Activated CD4-positive, alpha-beta T cell treated with anti-CD3 and anti-CD28 coated beads for 36 hours (primary cell): ENCODE measurements at regions not wholly inside any gene's neighbourhood (a gene's known extent, or its start where the extent isn't known, plus 50 kb on each side); places are given as distances from the start of the nearest gene placed in this dataset.

ENCODE experiments used
- ATAC-seq: fragments of 200-7000 bp; cut with Tn5 transposase; one replicate; pipeline ENCODE4 v1.10.0; 2021; ENCODE audit warnings: mild to moderate bottlenecking, moderate library complexity
- CTCF ChIA-PET: fragments of 350-600 bp; sonication (Branson Sonifier 250); formaldehyde crosslinking; loops from one replicate; lab custom pipeline; 2021; ENCODE audit warnings: antibody characterized with exemption; lab: Charles Lee
- POLR2A ChIA-PET: fragments of 350-600 bp; sonication (Branson Sonifier 250); formaldehyde crosslinking; loops from one replicate; lab custom pipeline; 2021; ENCODE audit warnings: antibody characterized with exemption, inconsistent platforms; lab: Charles Lee
- DNase-seq: peaks from one replicate; pipeline ENCODE4 v3.0.0-alpha.2; 2020
- H3K27ac Mint-ChIP-seq: one replicate; pipeline ENCODE4 v1.8.0; 2021; ENCODE audit warnings: mixed read lengths
- H3K27me3 Mint-ChIP-seq: one replicate; pipeline ENCODE4 v1.8.0; 2021; ENCODE audit warnings: mixed read lengths
- H3K36me3 Mint-ChIP-seq: one replicate; pipeline ENCODE4 v1.8.0; 2021; ENCODE audit warnings: low read depth, mixed read lengths
- H3K4me1 Mint-ChIP-seq: one replicate; pipeline ENCODE4 v1.8.0; 2021; ENCODE audit warnings: mixed read lengths
- H3K4me3 Mint-ChIP-seq: one replicate; pipeline ENCODE4 v1.8.0; 2021; ENCODE audit warnings: mild to moderate bottlenecking, moderate library complexity, mixed read lengths
- H3K9me3 Mint-ChIP-seq: one replicate; pipeline ENCODE4 v1.8.0; 2021; ENCODE audit warnings: low read depth, mixed read lengths
- intact Hi-C, 2 experiments: fragments of 100-400 bp; cut with DNase I in 1 of 2; cut with micrococcal nuclease in 1 of 2; formaldehyde crosslinking; loops; one replicate each; pipeline versions ENCODE4 v1.14.2 to v1.15.1; 2022 to 2024; cut with DNase I, micrococcal nuclease

- ChIA-PET POLR2A (no interaction called here), CTCF (interaction anchor here (0.7 kb wide), 1 partner anchor 61 kb away, joined by 3 read pairs; no protein-coding TSS in a partner anchor)
- ATAC-seq (no peak), DNase-seq (no peak)
- Mint-ChIP-seq H3K4me3 (no peak overlapping the region), H3K27ac (no peak overlapping the region), H3K27me3 (no peaks in the 10 kb centered on the region), H3K9me3 (no peaks in the 10 kb centered on the region), H3K36me3 (no peaks in the 10 kb centered on the region), H3K4me1 (no peaks in the 10 kb centered on the region)
- intact Hi-C loops: no loop called here
Observed at GRCh38 chr20:50399555-50399916, 110.6 kb upstream of the PTPN1 start.

- Mint-ChIP-seq H3K27ac (peak overlapping the region; percentile 49), H3K36me3 (no peaks in the 10 kb centered on the region), H3K4me3 (no peak overlapping the region), H3K4me1 (no peaks in the 10 kb centered on the region), H3K27me3 (no peaks in the 10 kb centered on the region), H3K9me3 (no peaks in the 10 kb centered on the region)
- intact Hi-C loops: no loop called here
- POLR2A ChIA-PET: no interaction called here
- CTCF ChIA-PET: interaction anchor here (0.6 to 0.8 kb wide), 3 partner anchors 23 to 65 kb away, joined by 3 read pairs; no protein-coding TSS in a partner anchor
- ATAC-seq: no peak
- no peak for DNase-seq
Observed at GRCh38 chr20:50399917-50400704, 110.1 kb upstream of the PTPN1 start.

- DNase-seq: no peak
- Mint-ChIP-seq H3K27me3 (peaks cover under 1% of the 10 kb centered on the region), H3K36me3 (no peaks in the 10 kb centered on the region), H3K4me3 (no peak overlapping the region), H3K27ac (peak overlapping the region; percentile 49), H3K9me3 (no peaks in the 10 kb centered on the region), H3K4me1 (no peaks in the 10 kb centered on the region)
- CTCF ChIA-PET: interaction anchor here (0.6 to 1.7 kb wide), 3 partner anchors 14 to 64 kb away, joined by 3 to 4 read pairs (median 3); no protein-coding TSS in a partner anchor
- POLR2A ChIA-PET: no interaction called here
- ATAC-seq: no peak
- intact Hi-C loops: no loop called here
Observed at GRCh38 chr20:50400705-50401586, 109.2 kb upstream of the PTPN1 start.

- Mint-ChIP-seq H3K36me3 (no peaks in the 10 kb centered on the region), H3K27ac (no peak overlapping the region), H3K4me3 (no peak overlapping the region), H3K27me3 (peaks cover 4% of the 10 kb centered on the region), H3K9me3 (no peaks in the 10 kb centered on the region), H3K4me1 (no peaks in the 10 kb centered on the region)
- POLR2A ChIA-PET: no interaction called here
- no peak for ATAC-seq
- DNase-seq: no peak
- CTCF ChIA-PET: interaction anchor here (1.7 kb wide), 1 partner anchor 13 kb away, joined by 4 read pairs; no protein-coding TSS in a partner anchor
- intact Hi-C loops: no loop called here
Observed at GRCh38 chr20:50401587-50402418, 108.4 kb upstream of the PTPN1 start.

- no peaks in the 10 kb centered on the region for H3K9me3 Mint-ChIP-seq
- no peak for DNase-seq
- peaks cover 4% of the 10 kb centered on the region for H3K27me3 Mint-ChIP-seq
- no peak for ATAC-seq
- no peaks in the 10 kb centered on the region for H3K36me3 Mint-ChIP-seq
- POLR2A ChIA-PET: no interaction called here
- intact Hi-C loops: no loop called here
- CTCF ChIA-PET: interaction anchor here (0.6 to 0.8 kb wide), 2 partner anchors 21 to 34 kb away, joined by 3 read pairs; no protein-coding TSS in a partner anchor
- no peaks in the 10 kb centered on the region for H3K4me1 Mint-ChIP-seq
- H3K4me3 Mint-ChIP-seq: no peak overlapping the region
- no peak overlapping the region for H3K27ac Mint-ChIP-seq
Observed at GRCh38 chr20:50403565-50404418, 106.4 kb upstream of the PTPN1 start.

GRCh38 chr20:50404419-50405234 is 105.6 kb upstream of the PTPN1 start:
- CTCF ChIA-PET: interaction anchor here (0.6 to 0.8 kb wide), 2 partner anchors 11 to 35 kb away, joined by 3 read pairs; no protein-coding TSS in a partner anchor
- Mint-ChIP-seq H3K4me3 (no peak overlapping the region), H3K27ac (no peak overlapping the region), H3K27me3 (peaks cover 7% of the 10 kb centered on the region), H3K36me3 (no peaks in the 10 kb centered on the region), H3K4me1 (no peaks in the 10 kb centered on the region), H3K9me3 (no peaks in the 10 kb centered on the region)
- intact Hi-C loops: no loop called here
- DNase-seq (no peak), ATAC-seq (no peak)
- POLR2A ChIA-PET: no interaction called here

- intact Hi-C loops: no loop called here
- no peaks in the 10 kb centered on the region for H3K4me1 Mint-ChIP-seq
- H3K36me3 Mint-ChIP-seq: no peaks in the 10 kb centered on the region
- ChIA-PET POLR2A (no interaction called here), CTCF (interaction anchor here (0.8 kb wide), 1 partner anchor 12 kb away, joined by 3 read pairs; no protein-coding TSS in a partner anchor)
- no peak overlapping the region for H3K4me3 Mint-ChIP-seq
- no peak overlapping the region for H3K27ac Mint-ChIP-seq
- H3K9me3 Mint-ChIP-seq: no peaks in the 10 kb centered on the region
- DNase-seq (no peak), ATAC-seq (no peak)
- peaks cover 7% of the 10 kb centered on the region for H3K27me3 Mint-ChIP-seq
Observed at GRCh38 chr20:50405235-50405914, 104.8 kb upstream of the PTPN1 start.

- no peak for ATAC-seq
- H3K27ac Mint-ChIP-seq: no peak overlapping the region
- no peak for DNase-seq
- ChIA-PET POLR2A (no interaction called here), CTCF (no interaction called here)
- no peaks in the 10 kb centered on the region for H3K36me3 Mint-ChIP-seq
- peaks cover 7% of the 10 kb centered on the region for H3K27me3 Mint-ChIP-seq
- no peaks in the 10 kb centered on the region for H3K4me1 Mint-ChIP-seq
- H3K4me3 Mint-ChIP-seq: no peak overlapping the region
- intact Hi-C loops: no loop called here
- H3K9me3 Mint-ChIP-seq: no peaks in the 10 kb centered on the region
Observed at GRCh38 chr20:50405915-50406609, 104.1 kb upstream of the PTPN1 start.

GRCh38 chr20:50406610-50407136 is 103.5 kb upstream of the PTPN1 start:
- no peaks in the 10 kb centered on the region for H3K4me1 Mint-ChIP-seq
- intact Hi-C loops: no loop called here
- ChIA-PET CTCF (no interaction called here), POLR2A (no interaction called here)
- no peak overlapping the region for H3K27ac Mint-ChIP-seq
- H3K9me3 Mint-ChIP-seq: no peaks in the 10 kb centered on the region
- ATAC-seq (no peak), DNase-seq (no peak)
- H3K27me3 Mint-ChIP-seq: peaks cover 9% of the 10 kb centered on the region
- no peak overlapping the region for H3K4me3 Mint-ChIP-seq
- no peaks in the 10 kb centered on the region for H3K36me3 Mint-ChIP-seq
